ACC112 (cell line): ENCODE measurements at regions not wholly inside any gene's neighbourhood (a gene's known extent, or its start where the extent isn't known, plus 50 kb on each side); places are given as distances from the start of the nearest gene placed in this dataset.

Source experiments
- H2AFZ ChIP-seq: fragments of 200-600 bp; sonication (generic); one replicate; pipeline ENCODE4 v1.6.0; 2017; ENCODE audit warnings: antibody characterized with exemption, low read length; ENCODE audit not compliant: unreplicated experiment
- H3K27ac ChIP-seq: fragments of 200-600 bp; sonication (generic); 2 replicates; pipeline ENCODE4 v1.5.1; 2014; ENCODE audit warnings: low read depth, mild to moderate bottlenecking, antibody characterized with exemption, low read length, moderate library complexity
- H3K27me3 ChIP-seq: fragments of 200-600 bp; sonication (generic); 2 replicates; pipeline ENCODE4 v1.6.1; 2014; ENCODE audit warnings: mild to moderate bottlenecking, antibody characterized with exemption, low read length, moderate library complexity, mixed read lengths; ENCODE audit not compliant: insufficient read depth
- H3K36me3 ChIP-seq: fragments of 200-600 bp; sonication (generic); 2 replicates; pipeline ENCODE4 v1.6.1; 2016; ENCODE audit warnings: mild to moderate bottlenecking, antibody characterized with exemption, low read length, moderate library complexity, mixed read lengths; ENCODE audit not compliant: insufficient read depth
- H3K4me1 ChIP-seq: fragments of 200-600 bp; sonication (generic); one replicate; pipeline ENCODE4 v1.6.1; 2016; ENCODE audit warnings: low read length, mixed read lengths; ENCODE audit not compliant: insufficient read depth, unreplicated experiment, control insufficient read depth
- H3K4me3 ChIP-seq: fragments of 200-600 bp; sonication (generic); 2 replicates; pipeline ENCODE4 v1.5.1; 2014; ENCODE audit warnings: mild to moderate bottlenecking, low read depth, low read length
- H3K79me2 ChIP-seq: fragments of 200-600 bp; sonication (generic); one replicate; pipeline ENCODE4 v1.6.0; 2016; ENCODE audit warnings: low read length; ENCODE audit not compliant: control insufficient read depth, unreplicated experiment, insufficient read depth

DNA sequence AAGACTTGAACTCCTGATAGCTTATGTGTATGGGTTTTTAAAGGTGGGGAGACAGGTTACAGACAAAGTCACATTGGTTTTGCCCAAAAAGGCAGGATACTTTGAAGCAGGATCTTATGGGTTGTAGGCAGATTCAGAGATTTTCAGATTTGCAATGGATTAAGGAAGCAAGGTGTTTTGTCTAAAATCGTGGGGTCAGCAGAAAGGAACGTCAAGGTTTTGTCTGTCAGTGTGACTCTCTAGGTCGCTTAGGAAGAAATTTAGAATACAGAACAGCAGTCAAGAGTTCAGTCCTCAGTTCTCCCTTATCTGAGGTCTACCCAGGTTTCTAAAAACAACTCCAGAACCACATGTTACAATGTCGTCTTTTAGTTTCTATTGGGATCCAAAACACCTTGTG lies 361.0 kb downstream of the SQOR start:
- no peak overlapping the region for H2AFZ ChIP-seq
- no peaks in the 10 kb centered on the region for H3K27me3 ChIP-seq
- no peak overlapping the region for H3K27ac ChIP-seq
- H3K79me2 ChIP-seq, result no peaks in the 10 kb centered on the region
- no peak overlapping the region for H3K4me3 ChIP-seq
- H3K4me1 ChIP-seq, result no peaks in the 10 kb centered on the region
- no peaks in the 10 kb centered on the region for H3K36me3 ChIP-seq

DNA sequence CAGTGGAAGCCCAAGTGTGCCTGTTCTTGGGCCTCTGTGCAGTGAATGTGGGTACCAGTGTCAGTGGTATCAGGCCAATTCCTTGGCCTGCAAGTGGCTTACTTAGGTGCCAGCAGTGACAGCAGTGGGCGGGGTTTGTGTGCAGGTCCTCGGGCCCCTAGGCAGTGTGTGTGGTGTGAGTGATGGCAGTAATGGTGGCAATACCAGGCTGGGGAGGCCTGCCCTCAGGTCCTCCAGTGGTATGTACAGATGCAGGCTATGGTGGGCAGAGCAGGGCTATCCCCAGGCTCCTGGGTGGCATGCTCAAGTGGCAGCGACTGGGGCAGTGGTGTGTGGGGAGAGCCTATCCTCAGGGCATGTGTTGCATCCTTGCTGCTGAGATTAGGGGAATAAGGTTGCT lies 379.7 kb downstream of the SQOR start:
- Histone ChIP-seq H3K27ac (no peak overlapping the region), H3K4me3 (no peak overlapping the region), H2AFZ (no peak overlapping the region)

GRCh38 chr15:46034755-46035154 lies 399.9 kb downstream of the SQOR start:
- H3K4me1 ChIP-seq, result no peaks in the 10 kb centered on the region
- H3K27ac ChIP-seq, result no peak overlapping the region
- H3K36me3 ChIP-seq, result no peaks in the 10 kb centered on the region
- H3K79me2 ChIP-seq, result no peaks in the 10 kb centered on the region
- no peak overlapping the region for H2AFZ ChIP-seq
- H3K4me3 ChIP-seq, result no peak overlapping the region
- no peaks in the 10 kb centered on the region for H3K27me3 ChIP-seq

More for the DNA sequence above, 379.7 kb downstream of the SQOR start:
- H3K27me3 ChIP-seq, result no peaks in the 10 kb centered on the region
- H3K36me3 ChIP-seq, result no peaks in the 10 kb centered on the region
- no peaks in the 10 kb centered on the region for H3K4me1 ChIP-seq
- H3K79me2 ChIP-seq, result no peaks in the 10 kb centered on the region

DNA sequence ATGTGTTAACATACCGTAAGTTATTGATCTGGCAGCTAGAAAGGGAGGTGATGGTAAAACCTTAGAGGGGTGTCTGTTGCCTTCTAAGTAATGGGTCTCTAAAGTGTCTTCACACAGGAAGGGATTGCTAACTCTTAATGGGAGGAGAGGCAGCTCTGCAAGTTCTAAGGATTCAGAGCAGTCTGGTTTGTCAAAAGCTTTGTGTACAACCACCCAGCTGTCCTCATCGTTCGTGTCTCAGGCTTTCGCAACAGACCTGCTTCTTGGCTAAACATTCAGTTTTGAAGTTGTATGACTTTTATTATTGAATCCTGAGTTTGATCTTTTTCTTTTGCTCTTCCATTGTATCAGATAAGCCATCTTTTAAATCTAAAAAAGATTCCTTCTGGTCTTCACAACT lies 404.9 kb downstream of the SQOR start:
- Histone ChIP-seq H3K79me2 (no peaks in the 10 kb centered on the region), H3K36me3 (no peaks in the 10 kb centered on the region), H3K4me3 (no peak overlapping the region), H3K4me1 (no peaks in the 10 kb centered on the region), H3K27me3 (no peaks in the 10 kb centered on the region), H3K27ac (no peak overlapping the region), H2AFZ (no peak overlapping the region)

GRCh38 chr15:46041905-46042304 lies 407.1 kb downstream of the SQOR start:
- Histone ChIP-seq H3K27ac (no peak overlapping the region), H3K36me3 (no peaks in the 10 kb centered on the region), H3K4me3 (no peak overlapping the region), H3K27me3 (no peaks in the 10 kb centered on the region), H3K79me2 (no peaks in the 10 kb centered on the region), H2AFZ (no peak overlapping the region), H3K4me1 (no peaks in the 10 kb centered on the region)

DNA sequence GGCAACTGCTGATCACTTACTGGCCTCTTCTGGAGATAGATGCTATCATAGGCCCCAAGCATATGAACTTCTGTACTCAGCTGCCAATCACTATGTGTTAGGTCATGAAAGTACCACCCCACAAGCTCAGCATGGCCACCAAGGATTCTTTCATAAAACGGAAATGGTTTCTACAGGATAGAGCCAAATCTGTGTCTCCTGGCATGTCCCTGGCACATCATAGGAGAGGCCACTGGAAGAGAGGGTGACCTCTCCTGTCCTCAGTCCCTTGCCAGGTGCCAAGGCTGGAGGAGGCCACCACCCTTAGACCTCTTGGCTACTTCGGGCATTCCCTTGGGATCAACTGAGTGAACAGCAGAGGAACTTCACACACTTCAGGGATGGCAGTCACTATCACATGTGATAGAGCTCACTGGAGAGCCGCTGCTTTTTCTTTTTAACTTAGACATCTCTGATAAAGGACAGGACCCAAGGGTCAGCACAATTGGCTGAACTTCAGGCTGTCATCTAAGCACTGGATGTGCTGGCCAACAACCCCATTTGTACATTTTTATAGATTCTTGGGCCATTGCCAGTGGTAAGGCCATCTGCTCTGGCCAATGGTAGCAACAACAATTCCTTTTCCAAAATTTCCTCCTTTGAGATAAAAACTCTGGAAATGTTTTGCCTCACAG lies 425.2 kb downstream of the SQOR start:
- Histone ChIP-seq H2AFZ (no peak overlapping the region), H3K4me3 (no peak overlapping the region), H3K27ac (no peak overlapping the region), H3K27me3 (no peaks in the 10 kb centered on the region), H3K4me1 (no peaks in the 10 kb centered on the region), H3K79me2 (no peaks in the 10 kb centered on the region), H3K36me3 (no peaks in the 10 kb centered on the region)

GRCh38 chr15:46061002-46061401 lies 426.2 kb downstream of the SQOR start:
- no peaks in the 10 kb centered on the region for H3K79me2 ChIP-seq
- H2AFZ ChIP-seq, result no peak overlapping the region
- no peaks in the 10 kb centered on the region for H3K36me3 ChIP-seq
- H3K4me3 ChIP-seq, result no peak overlapping the region
- no peaks in the 10 kb centered on the region for H3K27me3 ChIP-seq
- H3K27ac ChIP-seq, result no peak overlapping the region
- no peaks in the 10 kb centered on the region for H3K4me1 ChIP-seq

GRCh38 chr15:46077220-46077619 lies 442.4 kb downstream of the SQOR start:
- Histone ChIP-seq H3K36me3 (no peaks in the 10 kb centered on the region), H3K27me3 (no peaks in the 10 kb centered on the region), H3K4me3 (no peak overlapping the region), H3K4me1 (no peaks in the 10 kb centered on the region), H3K79me2 (no peaks in the 10 kb centered on the region), H2AFZ (no peak overlapping the region), H3K27ac (no peak overlapping the region)

DNA sequence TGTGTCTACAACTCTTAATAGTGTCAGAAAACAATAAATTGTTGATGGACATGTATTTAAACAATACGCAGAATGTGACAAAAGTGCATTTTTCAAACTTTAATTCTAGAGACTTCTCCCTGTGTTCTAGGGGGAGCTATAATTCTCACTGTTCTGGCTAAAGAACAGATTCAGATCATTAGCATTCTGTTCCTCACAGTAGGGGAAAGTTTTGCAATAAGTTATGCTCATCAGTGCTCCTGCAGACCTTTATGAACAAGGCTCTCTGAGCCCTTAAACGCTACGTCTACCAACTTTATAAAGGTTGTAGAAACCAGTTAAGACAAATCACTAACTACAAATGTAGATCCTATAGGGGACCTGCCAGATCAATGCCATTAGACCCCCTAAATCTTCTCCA lies 444.2 kb downstream of the SQOR start:
- Histone ChIP-seq H3K36me3 (no peaks in the 10 kb centered on the region), H3K27me3 (no peaks in the 10 kb centered on the region), H3K79me2 (no peaks in the 10 kb centered on the region), H3K4me1 (no peaks in the 10 kb centered on the region), H3K27ac (no peak overlapping the region), H3K4me3 (no peak overlapping the region), H2AFZ (no peak overlapping the region)

GRCh38 chr15:46080016-46080415 lies 445.2 kb downstream of the SQOR start:
- H3K4me3 ChIP-seq, result no peak overlapping the region
- H2AFZ ChIP-seq, result no peak overlapping the region
- H3K79me2 ChIP-seq, result no peaks in the 10 kb centered on the region
- H3K27me3 ChIP-seq, result no peaks in the 10 kb centered on the region
- no peaks in the 10 kb centered on the region for H3K4me1 ChIP-seq
- no peaks in the 10 kb centered on the region for H3K36me3 ChIP-seq
- H3K27ac ChIP-seq, result no peak overlapping the region

- Histone ChIP-seq H3K36me3 (no peaks in the 10 kb centered on the region), H3K4me1 (no peaks in the 10 kb centered on the region), H2AFZ (no peak overlapping the region), H3K27ac (no peak overlapping the region), H3K79me2 (no peaks in the 10 kb centered on the region), H3K4me3 (no peak overlapping the region), H3K27me3 (no peaks in the 10 kb centered on the region)
Measured at GRCh38 chr15:46088486-46089445, 453.9 kb downstream of the SQOR start.
